ENCODE measurements at regions not wholly inside any gene's neighbourhood (a gene's known extent, or its start where the extent isn't known, plus 50 kb on each side); places are given as distances from the start of the nearest gene placed in this dataset.
"Not testable (repeated sequence)": the region's sequence is repeated elsewhere in the genome, so short reads cannot be mapped to it uniquely, and the experiment has no call there.

GRCh38 chr6:147991961-147992360, 350.7 kb upstream of the SASH1 start:
- Mint-ChIP-seq H3K27me3 (ENCODE audit: low read depth) (no peaks in the 10 kb centered on the region), H3K36me3 (ENCODE audit: insufficient read depth) (no peaks in the 10 kb centered on the region), H3K4me3 (no peak overlapping the region), H3K9me3 (no peaks in the 10 kb centered on the region), H3K4me1 (ENCODE audit: low read depth) (no peaks in the 10 kb centered on the region)
- ATAC-seq (no peak), DNase-seq (no peak)

DNA sequence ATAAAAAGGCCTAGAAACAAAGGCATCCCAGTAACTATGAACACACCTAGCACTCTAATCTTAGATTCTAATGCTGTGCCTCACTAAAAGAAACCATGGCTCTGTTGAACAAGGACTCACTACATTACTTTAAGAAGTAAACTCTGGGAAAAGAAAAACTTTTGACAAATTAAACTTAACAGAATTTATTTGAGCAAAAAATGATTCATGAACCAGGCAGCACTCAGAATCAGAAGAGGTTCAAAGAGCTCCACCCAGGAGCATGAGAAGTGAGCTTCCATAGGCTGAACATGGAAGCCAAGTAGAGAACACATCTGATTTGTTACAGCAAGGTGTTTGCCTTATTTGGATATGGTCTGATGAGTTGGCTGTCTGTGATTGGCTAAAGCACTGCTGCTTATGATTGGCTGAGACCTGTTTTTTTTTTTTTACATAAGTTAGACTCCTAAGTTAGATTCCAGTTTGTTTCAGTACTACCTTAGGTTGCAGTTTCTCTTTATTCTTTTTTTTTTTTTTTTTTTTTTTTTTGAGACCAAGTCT, 343.6 kb upstream of the SASH1 start:
- DNase-seq (no peak), ATAC-seq (no peak)
- Mint-ChIP-seq H3K27me3 (ENCODE audit: low read depth) (no peaks in the 10 kb centered on the region), H3K4me1 (ENCODE audit: low read depth) (no peaks in the 10 kb centered on the region), H3K36me3 (ENCODE audit: insufficient read depth) (no peaks in the 10 kb centered on the region), H3K9me3 (peaks cover 11% of the 10 kb centered on the region), H3K4me3 (no peak overlapping the region)

- DNase-seq (no peak), ATAC-seq (no peak)
- no peaks in the 10 kb centered on the region for H3K4me1 Mint-ChIP-seq (ENCODE audit: low read depth)
- H3K4me3 Mint-ChIP-seq: no peak overlapping the region
- no peaks in the 10 kb centered on the region for H3K27me3 Mint-ChIP-seq (ENCODE audit: low read depth)
- no peaks in the 10 kb centered on the region for H3K36me3 Mint-ChIP-seq (ENCODE audit: insufficient read depth)
- H3K9me3 Mint-ChIP-seq: peaks cover 14% of the 10 kb centered on the region
Measured at GRCh38 chr6:148001844-148002642, 340.6 kb upstream of the SASH1 start.

DNA sequence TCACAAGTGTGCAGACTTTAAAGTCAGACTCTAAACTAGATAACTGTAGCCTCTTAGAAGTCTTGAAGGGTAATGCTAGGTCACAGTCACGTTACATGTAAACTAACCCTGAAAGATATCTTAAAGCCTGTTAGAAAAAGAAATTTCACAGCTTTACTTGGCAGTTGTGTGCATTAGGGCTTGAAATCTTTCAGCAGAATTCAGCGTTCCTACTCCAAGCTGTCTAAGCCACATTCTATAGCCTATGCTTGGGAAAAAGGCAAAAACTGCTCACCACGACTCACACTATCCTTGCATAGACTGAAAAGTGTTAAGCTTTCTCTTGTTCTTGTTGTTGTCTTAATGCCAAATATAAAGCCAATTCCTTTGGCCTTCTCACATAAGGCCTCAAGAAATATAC, 338.0 kb upstream of the SASH1 start:
- Mint-ChIP-seq H3K4me3 (no peak overlapping the region), H3K36me3 (ENCODE audit: insufficient read depth) (no peaks in the 10 kb centered on the region), H3K4me1 (ENCODE audit: low read depth) (no peaks in the 10 kb centered on the region), H3K27me3 (ENCODE audit: low read depth) (no peaks in the 10 kb centered on the region), H3K9me3 (peaks cover 10% of the 10 kb centered on the region)
- DNase-seq: no peak
- no peak for ATAC-seq

DNA sequence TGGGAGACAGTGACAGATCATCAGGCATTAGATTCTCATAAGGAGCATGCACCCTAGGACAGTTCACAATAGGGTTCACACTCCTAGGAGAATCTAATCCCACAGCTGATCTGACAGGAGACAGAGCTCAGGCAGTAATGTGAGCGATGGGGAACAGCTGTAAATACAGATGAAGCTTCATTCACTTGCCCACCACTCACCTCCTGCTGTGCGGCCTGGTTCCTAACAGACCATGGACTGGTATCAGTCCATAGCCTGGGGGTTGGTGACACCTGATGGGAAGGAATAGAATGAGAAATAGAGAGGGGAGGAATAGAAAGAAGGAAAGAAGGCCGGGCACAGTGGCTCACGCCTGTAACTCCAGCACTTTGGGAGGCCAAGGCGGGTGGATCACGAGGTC, 336.8 kb upstream of the SASH1 start:
- Mint-ChIP-seq H3K36me3 (ENCODE audit: insufficient read depth) (no peaks in the 10 kb centered on the region), H3K9me3 (peaks cover 14% of the 10 kb centered on the region), H3K4me1 (ENCODE audit: low read depth) (no peaks in the 10 kb centered on the region), H3K27me3 (ENCODE audit: low read depth) (no peaks in the 10 kb centered on the region), H3K4me3 (no peak overlapping the region)
- ATAC-seq: no peak
- no peak for DNase-seq

- not testable (repeated sequence) for ATAC-seq; H3K36me3 Mint-ChIP-seq (ENCODE audit: insufficient read depth); DNase-seq
Measured at GRCh38 chr6:148010516-148010915, 332.1 kb upstream of the SASH1 start.

DNA sequence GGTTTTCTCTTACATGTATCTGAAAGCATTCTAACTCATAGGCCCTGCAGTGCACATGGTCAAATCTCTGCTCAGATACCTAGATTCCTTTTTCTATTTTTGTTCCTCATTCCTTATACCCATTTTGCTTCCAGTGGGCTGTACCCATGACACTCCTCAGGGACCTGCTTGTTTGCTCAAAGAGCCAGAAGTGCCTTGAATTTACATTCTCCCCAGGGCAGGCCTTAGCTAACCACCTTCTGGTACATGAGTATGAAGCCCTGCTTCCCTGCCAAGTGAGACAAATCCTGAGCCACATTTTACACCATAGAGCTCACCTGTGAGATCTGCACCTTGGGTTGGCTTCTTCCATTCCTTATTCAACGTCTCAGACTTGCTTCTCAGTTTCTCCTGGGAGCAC, 326.6 kb upstream of the SASH1 start:
- Mint-ChIP-seq H3K36me3 (ENCODE audit: insufficient read depth) (no peaks in the 10 kb centered on the region), H3K4me3 (no peak overlapping the region), H3K9me3 (peaks cover 8% of the 10 kb centered on the region), H3K4me1 (ENCODE audit: low read depth) (no peaks in the 10 kb centered on the region), H3K27me3 (ENCODE audit: low read depth) (no peaks in the 10 kb centered on the region)
- ATAC-seq: no peak
- DNase-seq: no peak

More at GRCh38 chr6:148010516-148010915, 332.1 kb upstream of the SASH1 start:
- peaks cover 21% of the 10 kb centered on the region for H3K9me3 Mint-ChIP-seq
- not testable (repeated sequence) for H3K4me1 Mint-ChIP-seq (ENCODE audit: low read depth); H3K4me3 Mint-ChIP-seq; H3K27me3 Mint-ChIP-seq (ENCODE audit: low read depth)

DNA sequence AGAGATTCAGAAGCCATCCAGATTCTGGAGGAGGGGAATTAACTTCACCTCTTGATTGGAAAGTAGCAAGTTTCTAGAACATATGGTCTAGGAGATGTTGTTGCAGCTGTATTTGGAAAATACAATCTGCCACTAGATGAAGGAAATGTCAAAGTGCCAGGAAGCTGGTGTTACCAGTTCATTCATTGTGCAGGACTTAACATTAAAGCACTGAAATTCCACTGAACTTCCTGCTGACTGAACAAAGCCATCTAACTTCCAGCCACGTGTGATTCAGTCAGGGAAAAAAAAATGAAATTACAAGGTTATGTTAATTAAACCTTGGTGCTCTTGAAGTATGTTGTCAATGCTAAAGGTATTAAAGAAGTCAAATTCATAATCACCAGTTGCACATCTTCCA, 321.5 kb upstream of the SASH1 start:
- DNase-seq (no peak), ATAC-seq (no peak)
- no peaks in the 10 kb centered on the region for H3K27me3 Mint-ChIP-seq (ENCODE audit: low read depth)
- no peaks in the 10 kb centered on the region for H3K36me3 Mint-ChIP-seq (ENCODE audit: insufficient read depth)
- no peak overlapping the region for H3K4me3 Mint-ChIP-seq
- no peaks in the 10 kb centered on the region for H3K4me1 Mint-ChIP-seq (ENCODE audit: low read depth)
- H3K9me3 Mint-ChIP-seq: no peaks in the 10 kb centered on the region

DNA sequence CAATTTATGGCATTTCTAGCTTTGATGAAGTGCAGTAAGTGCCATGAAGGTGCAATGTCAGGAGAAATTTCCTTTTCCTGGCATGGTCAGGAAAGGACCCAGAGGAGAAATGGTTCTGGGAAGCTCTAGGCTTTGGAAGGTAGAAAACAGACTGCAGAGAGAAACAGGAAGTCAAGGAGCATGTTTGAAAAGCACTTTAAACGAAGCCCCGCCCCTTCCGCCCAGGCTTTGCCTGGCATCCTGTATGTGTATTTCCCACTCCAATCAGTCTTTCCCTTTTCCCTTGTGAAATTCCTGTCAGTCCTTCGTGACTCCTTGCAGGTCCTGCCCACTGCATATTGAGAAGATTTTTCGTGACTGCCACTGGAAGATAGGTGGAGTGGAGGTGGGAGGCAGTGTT, 320.9 kb upstream of the SASH1 start:
- ATAC-seq: no peak
- H3K9me3 Mint-ChIP-seq: no peaks in the 10 kb centered on the region
- H3K4me1 Mint-ChIP-seq (ENCODE audit: low read depth): no peaks in the 10 kb centered on the region
- peaks cover 2% of the 10 kb centered on the region for H3K27me3 Mint-ChIP-seq (ENCODE audit: low read depth)
- DNase-seq: no peak
- no peak overlapping the region for H3K4me3 Mint-ChIP-seq
- H3K36me3 Mint-ChIP-seq (ENCODE audit: insufficient read depth): no peaks in the 10 kb centered on the region

GRCh38 chr6:148022279-148022678, 320.4 kb upstream of the SASH1 start:
- H3K27me3 Mint-ChIP-seq (ENCODE audit: low read depth); H3K4me3 Mint-ChIP-seq; H3K9me3 Mint-ChIP-seq; H3K4me1 Mint-ChIP-seq (ENCODE audit: low read depth); ATAC-seq; H3K36me3 Mint-ChIP-seq (ENCODE audit: insufficient read depth); DNase-seq: not testable (repeated sequence)

DNA sequence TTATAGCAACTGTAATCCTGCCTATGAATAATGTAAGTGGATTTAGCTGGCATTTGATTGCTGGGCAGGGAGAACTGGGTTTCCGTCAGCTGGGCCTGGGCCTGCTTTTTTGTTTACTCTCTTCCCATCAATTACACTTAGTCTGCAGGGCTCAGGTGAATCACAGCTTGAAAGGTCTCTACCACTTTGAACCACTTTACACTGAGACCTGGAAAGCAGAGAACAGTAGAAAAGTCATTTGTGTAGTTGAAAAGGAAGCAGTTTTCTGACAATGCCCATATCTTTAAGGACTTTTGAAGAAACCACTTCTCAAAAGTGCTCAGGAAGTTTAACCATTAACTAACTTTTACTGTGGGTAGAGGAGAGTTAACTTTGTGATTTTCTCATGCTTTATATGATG, 315.4 kb upstream of the SASH1 start:
- Mint-ChIP-seq H3K36me3 (ENCODE audit: insufficient read depth) (no peaks in the 10 kb centered on the region), H3K9me3 (peaks cover 3% of the 10 kb centered on the region), H3K4me1 (ENCODE audit: low read depth) (no peaks in the 10 kb centered on the region), H3K27me3 (ENCODE audit: low read depth) (peaks cover 2% of the 10 kb centered on the region), H3K4me3 (no peak overlapping the region)
- DNase-seq: no peak
- ATAC-seq: no peak

- H3K27me3 Mint-ChIP-seq (ENCODE audit: low read depth): no peaks in the 10 kb centered on the region
- peaks cover 3% of the 10 kb centered on the region for H3K9me3 Mint-ChIP-seq
- H3K4me3 Mint-ChIP-seq: no peak overlapping the region
- no peaks in the 10 kb centered on the region for H3K36me3 Mint-ChIP-seq (ENCODE audit: insufficient read depth)
- H3K4me1 Mint-ChIP-seq (ENCODE audit: low read depth): no peaks in the 10 kb centered on the region
- DNase-seq (no peak), ATAC-seq (no peak)
Measured at GRCh38 chr6:148035806-148036390, 306.7 kb upstream of the SASH1 start.

- ATAC-seq (no peak), DNase-seq (no peak)
- no peak overlapping the region for H3K4me3 Mint-ChIP-seq
- H3K9me3 Mint-ChIP-seq: no peaks in the 10 kb centered on the region
- H3K36me3 Mint-ChIP-seq (ENCODE audit: insufficient read depth): no peaks in the 10 kb centered on the region
- no peaks in the 10 kb centered on the region for H3K27me3 Mint-ChIP-seq (ENCODE audit: low read depth)
- H3K4me1 Mint-ChIP-seq (ENCODE audit: low read depth): no peaks in the 10 kb centered on the region
Measured at GRCh38 chr6:148037496-148037895, 305.1 kb upstream of the SASH1 start.

DNA sequence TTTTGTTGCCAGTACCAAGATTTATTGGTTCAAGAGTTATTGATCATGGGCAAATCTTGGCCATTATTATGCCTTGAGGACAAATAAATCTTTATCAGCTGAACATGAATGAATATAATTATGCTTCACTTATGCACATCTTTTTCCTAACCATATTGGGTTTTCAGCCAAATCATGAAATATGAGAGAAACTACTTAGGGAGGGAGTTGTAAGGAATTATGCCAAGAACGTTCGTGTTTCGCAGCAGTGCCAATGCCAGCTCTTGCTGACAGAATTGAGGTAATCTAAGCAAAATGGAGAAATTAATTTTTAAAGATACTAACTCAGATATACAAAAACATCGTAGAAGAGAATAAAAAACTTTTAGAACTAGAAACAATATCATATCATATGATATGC, 301.1 kb upstream of the SASH1 start:
- no peaks in the 10 kb centered on the region for H3K4me1 Mint-ChIP-seq (ENCODE audit: low read depth)
- no peaks in the 10 kb centered on the region for H3K9me3 Mint-ChIP-seq
- no peaks in the 10 kb centered on the region for H3K36me3 Mint-ChIP-seq (ENCODE audit: insufficient read depth)
- ATAC-seq (no peak), DNase-seq (no peak)
- no peaks in the 10 kb centered on the region for H3K27me3 Mint-ChIP-seq (ENCODE audit: low read depth)
- no peak overlapping the region for H3K4me3 Mint-ChIP-seq

DNA sequence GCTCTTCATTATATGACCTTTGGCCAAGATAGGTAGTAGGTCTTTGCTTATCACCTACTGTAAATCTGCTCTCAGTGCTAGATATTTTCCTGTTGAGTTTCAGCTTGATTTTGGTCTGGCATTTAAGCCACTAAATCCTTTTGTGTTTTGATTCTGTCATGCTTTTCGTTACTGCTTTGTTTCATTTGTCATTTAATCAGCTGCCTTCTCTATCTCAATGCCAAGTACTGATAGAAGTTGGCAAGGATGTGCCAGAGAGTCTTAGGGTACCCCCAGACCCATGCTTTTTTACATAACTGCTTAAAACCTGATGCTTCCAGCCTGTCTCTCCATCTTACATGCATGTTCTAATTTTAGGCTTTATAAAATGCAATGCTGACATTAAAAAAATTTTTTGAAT, 300.1 kb upstream of the SASH1 start:
- ATAC-seq: no peak
- DNase-seq: no peak
- no peak overlapping the region for H3K4me3 Mint-ChIP-seq
- H3K4me1 Mint-ChIP-seq (ENCODE audit: low read depth): no peaks in the 10 kb centered on the region
- H3K36me3 Mint-ChIP-seq (ENCODE audit: insufficient read depth): no peaks in the 10 kb centered on the region
- no peaks in the 10 kb centered on the region for H3K27me3 Mint-ChIP-seq (ENCODE audit: low read depth)
- peaks cover 6% of the 10 kb centered on the region for H3K9me3 Mint-ChIP-seq

Data from activated T-cell treated with anti-CD3 and anti-CD28 coated beads, Interleukin-2, amount 50 U/mL, for 4 hours (primary cell).